ENCODE measurements at regions not wholly inside any gene's neighbourhood (a gene's known extent, or its start where the extent isn't known, plus 50 kb on each side); places are given as distances from the start of the nearest gene placed in this dataset.

GRCh38 chr5:56358703-56359681 is 125.9 kb upstream of the ANKRD55 start (continued):
- TF ChIP-seq ZNF333 (CRISPR knock-in tag; IDR thresholded peaks at IDR 0.05; ENCODE audit: borderline replicate concordance) (no peak), SKIL (CRISPR knock-in tag; IDR thresholded peaks at IDR 0.05; ENCODE audit: borderline replicate concordance) (peak; percentile 80), PBX2 (CRISPR knock-in tag; IDR thresholded peaks at IDR 0.05) (peak; percentile 76), ZFP1 (CRISPR knock-in tag; IDR thresholded peaks at IDR 0.05) (no peak), ZFP91 (CRISPR knock-in tag; IDR thresholded peaks at IDR 0.05; ENCODE audit: borderline replicate concordance) (peak; percentile 69), SMYD3 (CRISPR knock-in tag; IDR thresholded peaks at IDR 0.05) (peak; percentile 60; the same call in 1 of the 2 replicates), IRF1 (CRISPR knock-in tag; IDR thresholded peaks at IDR 0.05; ENCODE audit: low read depth) (peak; percentile 67; the same call in 1 of the 2 replicates), ZNF678 (CRISPR knock-in tag; IDR thresholded peaks at IDR 0.05) (0 out of 2 replicates have a peak, but pooled peaks have one; percentile 43), ZNF543 (CRISPR knock-in tag; IDR thresholded peaks at IDR 0.05) (peak; percentile 62), CSRNP1 (CRISPR knock-in tag; IDR thresholded peaks at IDR 0.05) (peak; percentile 26; the same call in 1 of the 2 replicates), FLYWCH1 (CRISPR knock-in tag; IDR thresholded peaks at IDR 0.05) (no peak), NFYB (CRISPR knock-in tag; IDR thresholded peaks at IDR 0.05) (peak; percentile 51), GZF1 (CRISPR knock-in tag; IDR thresholded peaks at IDR 0.05) (0 out of 2 replicates have a peak, but pooled peaks have one; percentile 25), SIX1 (CRISPR knock-in tag; IDR thresholded peaks at IDR 0.05; ENCODE audit: borderline replicate concordance) (peak; percentile 88), TFE3 (CRISPR knock-in tag; IDR thresholded peaks at IDR 0.05) (peak; percentile 69), THAP7 (CRISPR knock-in tag; IDR thresholded peaks at IDR 0.05) (no peak), CREBL2 (CRISPR knock-in tag; IDR thresholded peaks at IDR 0.05; ENCODE audit: borderline replicate concordance) (no peak), ZMYM4 (CRISPR knock-in tag; IDR thresholded peaks at IDR 0.05) (peak; percentile 79)

Measured in HepG2 (cell line).